OCI-LY7 (cell line): ENCODE measurements at regions not wholly inside any gene's neighbourhood (a gene's known extent, or its start where the extent isn't known, plus 50 kb on each side); places are given as distances from the start of the nearest gene placed in this dataset.

Experiments used
- EZH2phosphoT487 ChIP-seq: fragments of 200-600 bp; sonication (generic); IDR thresholded peaks from 2 replicates; pipeline ENCODE4 v1.6.1; 2018; ENCODE audit warnings: low read depth, borderline replicate concordance, mild to moderate bottlenecking, mixed run types, antibody characterized with exemption, low read length, moderate library complexity, mixed read lengths
- TF ChIP-seq, protein P1 (sequence below): fragments of 200-600 bp; sonication (generic); conservative IDR thresholded peaks from 2 replicates; pipeline ENCODE4 v1.5.1; 2014; ENCODE audit warnings: mild to moderate bottlenecking, antibody characterized with exemption, low read length, moderate library complexity, mixed read lengths

DNA sequence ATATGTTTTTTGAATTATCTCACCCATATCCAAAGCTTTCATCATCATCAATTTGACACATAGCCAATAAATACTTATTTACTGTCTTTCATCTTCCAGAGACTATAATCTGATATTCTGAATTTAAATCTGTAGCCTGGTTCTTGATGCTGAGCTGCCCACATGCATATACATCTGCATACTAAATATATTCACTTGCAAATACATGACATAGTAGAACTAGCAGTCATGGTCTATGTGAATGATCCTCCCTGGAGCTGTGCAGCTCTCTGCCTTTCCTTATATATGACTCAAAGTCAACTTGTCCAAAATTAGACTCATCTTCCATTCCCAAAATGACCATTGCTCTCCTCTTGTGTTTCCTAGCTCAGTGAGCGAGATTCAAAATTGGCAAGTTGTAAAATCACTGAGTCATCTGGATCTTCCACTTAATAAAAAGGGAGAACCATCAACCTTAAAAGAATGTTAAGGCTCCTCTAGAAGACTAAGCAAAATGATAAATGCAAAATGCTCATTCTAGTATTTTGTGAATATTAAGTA is 448.2 kb downstream of the PPARGC1A start:
- TF ChIP-seq, protein P1, sequence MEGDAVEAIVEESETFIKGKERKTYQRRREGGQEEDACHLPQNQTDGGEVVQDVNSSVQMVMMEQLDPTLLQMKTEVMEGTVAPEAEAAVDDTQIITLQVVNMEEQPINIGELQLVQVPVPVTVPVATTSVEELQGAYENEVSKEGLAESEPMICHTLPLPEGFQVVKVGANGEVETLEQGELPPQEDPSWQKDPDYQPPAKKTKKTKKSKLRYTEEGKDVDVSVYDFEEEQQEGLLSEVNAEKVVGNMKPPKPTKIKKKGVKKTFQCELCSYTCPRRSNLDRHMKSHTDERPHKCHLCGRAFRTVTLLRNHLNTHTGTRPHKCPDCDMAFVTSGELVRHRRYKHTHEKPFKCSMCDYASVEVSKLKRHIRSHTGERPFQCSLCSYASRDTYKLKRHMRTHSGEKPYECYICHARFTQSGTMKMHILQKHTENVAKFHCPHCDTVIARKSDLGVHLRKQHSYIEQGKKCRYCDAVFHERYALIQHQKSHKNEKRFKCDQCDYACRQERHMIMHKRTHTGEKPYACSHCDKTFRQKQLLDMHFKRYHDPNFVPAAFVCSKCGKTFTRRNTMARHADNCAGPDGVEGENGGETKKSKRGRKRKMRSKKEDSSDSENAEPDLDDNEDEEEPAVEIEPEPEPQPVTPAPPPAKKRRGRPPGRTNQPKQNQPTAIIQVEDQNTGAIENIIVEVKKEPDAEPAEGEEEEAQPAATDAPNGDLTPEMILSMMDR = no peak
- TF ChIP-seq EZH2phosphoT487 = no peak
